Endothelial cell of umbilical vein (primary cell): ENCODE measurements at regions not wholly inside any gene's neighbourhood (a gene's known extent, or its start where the extent isn't known, plus 50 kb on each side); places are given as distances from the start of the nearest gene placed in this dataset.

ENCODE experiments used
- BruUV-seq: library from RNA; stranded (reverse); fragments of 400-500 nt; replicated peaks from 2 replicates; lab custom pipeline; 2021; lab: Mats Ljungman, UMichigan
- CTCF ChIA-PET: fragments of 300-600, 350-600 bp; sonication (Branson Sonifier 250); formaldehyde crosslinking; loops from one replicate; lab custom pipeline; 2021; ENCODE audit warnings: antibody characterized with exemption, inconsistent platforms; lab: Charles Lee
- POLR2A ChIA-PET: fragments of 300-600, 350-600 bp; sonication (Branson Sonifier 250); formaldehyde crosslinking; loops from one replicate; lab custom pipeline; 2021; ENCODE audit warnings: antibody characterized with exemption, inconsistent platforms; lab: Charles Lee
- DNase-seq: peaks from one replicate; pipeline ENCODE4 v3.0.0-alpha.2; 2011; ENCODE audit warnings: low read depth, low spot score
- FAIRE-seq: peaks from 2 replicates; lab custom pipeline; 2011; peaks lifted over from hg19 to GRCh38; lab: Jason Lieb, UNC
- H2AFZ ChIP-seq: 2 replicates; pipeline ENCODE4 v1.6.0; 2012; ENCODE audit warnings: low read depth, low read length, control low read depth, inconsistent platforms
- H3K27ac ChIP-seq: 2 replicates; pipeline ENCODE4 v1.5.1; 2011; ENCODE audit warnings: low read depth, mild to moderate bottlenecking, control low read depth, low read length, moderate library complexity; ENCODE audit not compliant: insufficient read depth
- H3K27me3 ChIP-seq, 2 experiments: 2 replicates each; pipeline versions ENCODE4 v1.6.0 to v1.6.1; 2011; ENCODE audit warnings: low read length in 2 of 2, mixed read lengths in 1 of 2; ENCODE audit not compliant: control insufficient read depth in 2 of 2, insufficient read depth in 2 of 2
- H3K36me3 ChIP-seq, 2 experiments: 2 replicates in 1 of 2; 3 replicates in 1 of 2; pipeline ENCODE4 v1.5.1; 2011; ENCODE audit warnings: low read length in 2 of 2, mild to moderate bottlenecking in 1 of 2, moderate library complexity in 1 of 2; ENCODE audit not compliant: control insufficient read depth in 2 of 2, insufficient read depth in 2 of 2; ENCODE audit errors: extremely low read depth in 1 of 2
- H3K4me1 ChIP-seq: 3 replicates; pipeline ENCODE4 v1.5.1; 2011; ENCODE audit warnings: mild to moderate bottlenecking, low read length; ENCODE audit not compliant: control insufficient read depth, insufficient read depth; ENCODE audit errors: extremely low read depth
- H3K4me2 ChIP-seq: 2 replicates; pipeline ENCODE4 v1.6.1; 2011; ENCODE audit warnings: low read length, control low read depth, mixed read lengths; ENCODE audit not compliant: insufficient read depth
- H3K4me3 ChIP-seq, 3 experiments: fragments of 200-600 bp in 1 of 3; sonication (generic), shearing (Covaris generic) in 1 of 3; replicated peaks in 1 of 3; 2 replicates each; pipeline ENCODE4 v1.5.1; 2011 to 2016; ENCODE audit warnings: control low read depth in 3 of 3, low read length in 3 of 3, mild to moderate bottlenecking in 2 of 3, inconsistent platforms in 1 of 3, low read depth in 1 of 3, moderate library complexity in 1 of 3; ENCODE audit not compliant: insufficient read depth in 1 of 3
- H3K79me2 ChIP-seq: 2 replicates; pipeline ENCODE4 v1.6.0; 2012; ENCODE audit warnings: low read length, inconsistent platforms; ENCODE audit not compliant: control insufficient read depth, insufficient read depth
- H3K9ac ChIP-seq: replicated peaks from 2 replicates; pipeline ENCODE3; 2011; ENCODE audit warnings: low read length, control low read depth; ENCODE audit not compliant: insufficient read depth; ENCODE audit errors: extremely low read depth
- H3K9me1 ChIP-seq: replicated peaks from 3 replicates; pipeline ENCODE4 v1.6.0; 2011; ENCODE audit warnings: mild to moderate bottlenecking, low read length; ENCODE audit not compliant: control insufficient read depth, insufficient read depth; ENCODE audit errors: extremely low read depth
- H3K9me3 ChIP-seq: replicated peaks from 2 replicates; pipeline ENCODE4 v1.5.1; 2012; ENCODE audit warnings: low read length, inconsistent platforms; ENCODE audit not compliant: control insufficient read depth, insufficient read depth
- H4K20me1 ChIP-seq: replicated peaks from 2 replicates; pipeline ENCODE3; 2011; ENCODE audit warnings: mild to moderate bottlenecking, low read length; ENCODE audit not compliant: control insufficient read depth, insufficient read depth; ENCODE audit errors: extremely low read depth
- CTCF ChIP-seq, 2 donors: IDR thresholded peaks; 1 replicate in 1 of 2; 2 replicates in 1 of 2; pipeline ENCODE4 v1.5.1; 2011; ENCODE audit warnings: low read length in 2 of 2, mild to moderate bottlenecking in 2 of 2, moderate library complexity in 2 of 2, control low read depth in 1 of 2, inconsistent platforms in 1 of 2, low read depth in 1 of 2; ENCODE audit not compliant: insufficient read depth in 1 of 2; ENCODE audit errors: extremely low read depth in 1 of 2
- EZH2 ChIP-seq: IDR thresholded peaks from 2 replicates; pipeline ENCODE4 v1.6.1; 2012; ENCODE audit warnings: borderline replicate concordance, low read depth, mild to moderate bottlenecking, moderate library complexity, low read length, inconsistent platforms; ENCODE audit not compliant: severe bottlenecking
- FOS ChIP-seq: IDR thresholded peaks from 2 replicates; pipeline ENCODE4 v1.6.1; 2011; ENCODE audit warnings: mild to moderate bottlenecking, low read length, moderate library complexity, borderline replicate concordance; ENCODE audit not compliant: insufficient read depth
- GATA2 ChIP-seq: IDR thresholded peaks from 2 replicates; pipeline ENCODE4 v1.7.0; 2011; ENCODE audit warnings: low read depth, mild to moderate bottlenecking, moderate library complexity, mixed read lengths, low read length; ENCODE audit not compliant: insufficient read length, insufficient read depth
- JUN ChIP-seq: IDR thresholded peaks from 2 replicates; pipeline ENCODE4 v1.6.1; 2011; ENCODE audit warnings: borderline replicate concordance, low read depth; ENCODE audit not compliant: insufficient read length, insufficient read depth
- MAX ChIP-seq: IDR thresholded peaks from 2 replicates; pipeline ENCODE4 v1.6.1; 2011; ENCODE audit not compliant: insufficient read depth, insufficient read length
- MYC ChIP-seq: IDR thresholded peaks from one replicate; pipeline ENCODE4 v1.6.1; 2011; ENCODE audit warnings: mild to moderate bottlenecking, low read depth, low read length
- POLR2A ChIP-seq: IDR thresholded peaks from 2 replicates; pipeline ENCODE4 v1.6.1; 2012; ENCODE audit warnings: low read depth, mild to moderate bottlenecking, control low read depth, low read length
- POLR2AphosphoS5 ChIP-seq: IDR thresholded peaks from 2 replicates; pipeline ENCODE4 v1.6.1; 2012; ENCODE audit warnings: low read depth, mild to moderate bottlenecking, control low read depth, low read length, moderate library complexity; ENCODE audit not compliant: insufficient read depth
- dilution Hi-C: fragments of 300-500 bp; cut with MboI; formaldehyde crosslinking; loops from one replicate; pipeline ENCODE4 v1.15.0; 2019; ENCODE audit warnings: low sequenced_read_pairs; ENCODE audit not compliant: extremely low pct_ligation_motif_present
- intact Hi-C: fragments of 100-400 bp; cut with micrococcal nuclease; formaldehyde crosslinking; loops from one replicate; pipeline ENCODE4 v1.10.0; 2022

GRCh38 chr2:8095978-8096377 lies 585.9 kb upstream of the ID2 start:
- Histone ChIP-seq H3K4me2 (no peak overlapping the region), H4K20me1 (no peaks in the 10 kb centered on the region), H3K36me3 (no peaks in the 10 kb centered on the region), H3K9ac (no peak overlapping the region), H3K9me1 (no peaks in the 10 kb centered on the region), H3K27ac (no peak overlapping the region), H3K27me3 (no peaks in the 10 kb centered on the region), H2AFZ (no peak overlapping the region), H3K9me3 (no peaks in the 10 kb centered on the region), H3K79me2 (no peaks in the 10 kb centered on the region), H3K4me3 (no peak overlapping the region), H3K4me1 (no peaks in the 10 kb centered on the region)
- ChIA-PET CTCF (no interaction called here), POLR2A (no interaction called here)
- DNase-seq (no peak), FAIRE-seq (no peak)
- dilution Hi-C loops (no loop called here), intact Hi-C loops (no loop called here)
- TF ChIP-seq FOS: no peak
- TF ChIP-seq JUN: no peak
- no peak for TF ChIP-seq POLR2A
- TF ChIP-seq POLR2AphosphoS5: no peak
- TF ChIP-seq MAX: no peak
- TF ChIP-seq MYC: no peak
- no peak for TF ChIP-seq CTCF (IDR thresholded peaks at IDR 0.05; ENCODE audit: extremely low read depth in 1 of 2, insufficient read depth in 1 of 2, low read depth in 1 of 2, low read length in 2 of 2)
- TF ChIP-seq EZH2: no peak
- no peak for TF ChIP-seq GATA2
- BruUV-seq: no TSS peak
